Colonic mucosa (tissue), 4 donors: ENCODE measurements at regions not wholly inside any gene's neighbourhood (a gene's known extent, or its start where the extent isn't known, plus 50 kb on each side); places are given as distances from the start of the nearest gene placed in this dataset.

Experiments
- DNase-seq: peaks from one replicate; pipeline ENCODE4 v3.0.0-alpha.2; 2020
- H3K27ac ChIP-seq: fragments of 200-600 bp; one replicate; pipeline ENCODE4 v1.8.0; 2021
- H3K27me3 ChIP-seq: fragments of 200-600 bp; one replicate; pipeline ENCODE4 v1.8.0; 2021
- H3K36me3 ChIP-seq: fragments of 200-600 bp; one replicate; pipeline ENCODE4 v1.8.0; 2021
- H3K4me1 ChIP-seq: fragments of 200-600 bp; one replicate; pipeline ENCODE4 v1.8.0; 2021; ENCODE audit warnings: mild to moderate bottlenecking
- H3K4me3 ChIP-seq: fragments of 200-600 bp; one replicate; pipeline ENCODE4 v1.8.0; 2021
- H3K9ac ChIP-seq, 2 donors: one replicate each; pipeline ENCODE4 v1.7.0; 2013; ENCODE audit warnings: control low read depth in 2 of 2, low read depth in 2 of 2, low read length in 2 of 2
- H3K9me3 ChIP-seq: fragments of 200-600 bp; one replicate; pipeline ENCODE4 v1.8.0; 2021
- CTCF ChIP-seq: fragments of 200-600 bp; IDR thresholded peaks from one replicate; pipeline ENCODE4 v1.8.0; 2022; ENCODE audit warnings: antibody characterized with exemption, mild to moderate bottlenecking
- intact Hi-C: fragments of 100-400 bp; cut with DNase I; formaldehyde crosslinking; loops from one replicate; pipeline ENCODE4 v1.14.1; 2022
- donor health status: healthy.
- donor health status: DM: no; HTN: no; CAD: no.
- donor health status: DM: no; HTN: no; CAD: no.

- intact Hi-C loops = no loop called here
- no peak for DNase-seq
- H3K27me3 ChIP-seq = no peaks in the 10 kb centered on the region
- no peaks in the 10 kb centered on the region for H3K9me3 ChIP-seq
- no peak overlapping the region for H3K27ac ChIP-seq
- H3K4me1 ChIP-seq = no peaks in the 10 kb centered on the region
- no peaks in the 10 kb centered on the region for H3K36me3 ChIP-seq
- H3K4me3 ChIP-seq = no peak overlapping the region
- no peak for TF ChIP-seq CTCF
- H3K9ac ChIP-seq = no peak overlapping the region
Measured at GRCh38 chr6:91278416-91278815, 691.5 kb upstream of the MAP3K7 start.

GRCh38 chr6:91276315-91276714, 689.4 kb upstream of the MAP3K7 start:
- intact Hi-C loops = no loop called here
- Histone ChIP-seq H3K4me1 (no peaks in the 10 kb centered on the region), H3K4me3 (no peak overlapping the region), H3K9ac (no peak overlapping the region), H3K36me3 (no peaks in the 10 kb centered on the region), H3K9me3 (no peaks in the 10 kb centered on the region), H3K27ac (no peak overlapping the region), H3K27me3 (no peaks in the 10 kb centered on the region)
- DNase-seq = no peak
- TF ChIP-seq CTCF = no peak

GRCh38 chr6:91273729-91274128, 686.9 kb upstream of the MAP3K7 start:
- no peak for DNase-seq
- no peak overlapping the region for H3K9ac ChIP-seq
- H3K4me3 ChIP-seq = no peak overlapping the region
- no peak overlapping the region for H3K27ac ChIP-seq
- no peaks in the 10 kb centered on the region for H3K36me3 ChIP-seq
- intact Hi-C loops = no loop called here
- no peaks in the 10 kb centered on the region for H3K27me3 ChIP-seq
- no peaks in the 10 kb centered on the region for H3K9me3 ChIP-seq
- no peaks in the 10 kb centered on the region for H3K4me1 ChIP-seq
- TF ChIP-seq CTCF = no peak

- Histone ChIP-seq H3K9me3 (no peaks in the 10 kb centered on the region), H3K27ac (no peak overlapping the region), H3K36me3 (no peaks in the 10 kb centered on the region), H3K4me3 (no peak overlapping the region), H3K27me3 (no peaks in the 10 kb centered on the region), H3K4me1 (no peaks in the 10 kb centered on the region), H3K9ac (no peak overlapping the region)
- TF ChIP-seq CTCF = no peak
- no peak for DNase-seq
- intact Hi-C loops = no loop called here
Measured at GRCh38 chr6:91271807-91272206, 684.9 kb upstream of the MAP3K7 start.

- Histone ChIP-seq H3K27ac (no peak overlapping the region), H3K4me3 (no peak overlapping the region), H3K36me3 (no peaks in the 10 kb centered on the region), H3K9me3 (no peaks in the 10 kb centered on the region), H3K27me3 (no peaks in the 10 kb centered on the region), H3K9ac (no peak overlapping the region), H3K4me1 (no peaks in the 10 kb centered on the region)
- DNase-seq = no peak
- intact Hi-C loops = no loop called here
- TF ChIP-seq CTCF = no peak
Measured at GRCh38 chr6:91268941-91269340, 682.1 kb upstream of the MAP3K7 start.

GRCh38 chr6:91267246-91267645, 680.4 kb upstream of the MAP3K7 start:
- H3K36me3 ChIP-seq = no peaks in the 10 kb centered on the region
- H3K27ac ChIP-seq = no peak overlapping the region
- DNase-seq = no peak
- no peak overlapping the region for H3K4me3 ChIP-seq
- H3K27me3 ChIP-seq = no peaks in the 10 kb centered on the region
- H3K4me1 ChIP-seq = no peaks in the 10 kb centered on the region
- no peaks in the 10 kb centered on the region for H3K9me3 ChIP-seq
- TF ChIP-seq CTCF = no peak
- intact Hi-C loops = no loop called here
- H3K9ac ChIP-seq = no peak overlapping the region
